ENCODE measurements at regions not wholly inside any gene's neighbourhood (a gene's known extent, or its start where the extent isn't known, plus 50 kb on each side); places are given as distances from the start of the nearest gene placed in this dataset.

GRCh38 chr3:76889911-76890310 lies 150.0 kb upstream of the ROBO2 start:
- Histone ChIP-seq H3K4me1 (no peaks in the 10 kb centered on the region), H3K9me3 (no peaks in the 10 kb centered on the region), H3K27me3 (no peaks in the 10 kb centered on the region), H3K27ac (no peak overlapping the region), H3K4me3 (no peak overlapping the region), H3K36me3 (no peaks in the 10 kb centered on the region)
- no peak for DNase-seq
- 83 to 88% (median 85%) methylated on average over 6 of the region's 6 CpGs for WGBS, 5 donors
- intact Hi-C loops (cut with DNase I; ENCODE audit: low total_unique reads) = no loop called here
- no peak for TF ChIP-seq CTCF (IDR thresholded peaks at IDR 0.05)
- TF ChIP-seq POLR2A (IDR thresholded peaks at IDR 0.05) = no peak
- TF ChIP-seq POLR2AphosphoS5 (IDR thresholded peaks at IDR 0.05) = no peak
- TF ChIP-seq EP300 (IDR thresholded peaks at IDR 0.05) = no peak

GRCh38 chr3:76897076-76897475 lies 142.8 kb upstream of the ROBO2 start:
- H3K27me3 ChIP-seq = no peaks in the 10 kb centered on the region
- H3K36me3 ChIP-seq = no peaks in the 10 kb centered on the region
- no peaks in the 10 kb centered on the region for H3K9me3 ChIP-seq
- no peak for DNase-seq
- no peak for TF ChIP-seq CTCF (IDR thresholded peaks at IDR 0.05)
- TF ChIP-seq EP300 (IDR thresholded peaks at IDR 0.05) = no peak
- TF ChIP-seq POLR2A (IDR thresholded peaks at IDR 0.05) = no peak
- TF ChIP-seq POLR2AphosphoS5 (IDR thresholded peaks at IDR 0.05) = no peak
- intact Hi-C loops (cut with DNase I; ENCODE audit: low total_unique reads) = no loop called here
- no peak overlapping the region for H3K4me3 ChIP-seq
- no peak overlapping the region for H3K27ac ChIP-seq
- 66 to 77% (median 73%) methylated on average over 2 of the region's 2 CpGs for WGBS, 5 donors
- no peaks in the 10 kb centered on the region for H3K4me1 ChIP-seq

- 78 to 88% (median 84%) methylated on average over 2 of the region's 2 CpGs for WGBS, 5 donors
- no peak for TF ChIP-seq CTCF (IDR thresholded peaks at IDR 0.05)
- no peak for TF ChIP-seq POLR2A (IDR thresholded peaks at IDR 0.05)
- no peak for TF ChIP-seq POLR2AphosphoS5 (IDR thresholded peaks at IDR 0.05)
- no peak for TF ChIP-seq EP300 (IDR thresholded peaks at IDR 0.05)
- Histone ChIP-seq H3K36me3 (no peaks in the 10 kb centered on the region), H3K4me3 (no peak overlapping the region), H3K4me1 (no peaks in the 10 kb centered on the region), H3K27me3 (no peaks in the 10 kb centered on the region), H3K9me3 (no peaks in the 10 kb centered on the region), H3K27ac (no peak overlapping the region)
- intact Hi-C loops (cut with DNase I; ENCODE audit: low total_unique reads) = loop anchor here (10.0 kb wide), 1 partner anchor 244 kb away; no protein-coding TSS in a partner anchor
- DNase-seq = no peak
Measured at GRCh38 chr3:76900596-76900995, 139.3 kb upstream of the ROBO2 start.

- no peaks in the 10 kb centered on the region for H3K4me1 ChIP-seq
- WGBS, 5 donors = 16 to 42% (median 26%) methylated on average over 1 of the region's 1 CpG
- TF ChIP-seq POLR2A (IDR thresholded peaks at IDR 0.05) (no peak), EP300 (IDR thresholded peaks at IDR 0.05) (no peak), POLR2AphosphoS5 (IDR thresholded peaks at IDR 0.05) (no peak), CTCF (IDR thresholded peaks at IDR 0.05) (no peak)
- H3K27me3 ChIP-seq = no peaks in the 10 kb centered on the region
- no peak overlapping the region for H3K27ac ChIP-seq
- H3K4me3 ChIP-seq = no peak overlapping the region
- intact Hi-C loops (cut with DNase I; ENCODE audit: low total_unique reads) = loop anchor here (10.0 kb wide), 1 partner anchor 237 kb away; no protein-coding TSS in a partner anchor
- H3K9me3 ChIP-seq = no peaks in the 10 kb centered on the region
- peak in 1 of 2 donors; percentile 8 for DNase-seq
- H3K36me3 ChIP-seq = no peaks in the 10 kb centered on the region
Measured at GRCh38 chr3:76908156-76908555, 131.7 kb upstream of the ROBO2 start.

Measured in stomach (tissue), 8 donors.